Right atrium auricular region (tissue), 2 donors: ENCODE measurements at regions not wholly inside any gene's neighbourhood (a gene's known extent, or its start where the extent isn't known, plus 50 kb on each side); places are given as distances from the start of the nearest gene placed in this dataset.

Source experiments
- DNase-seq: peaks from one replicate; pipeline ENCODE4 v3.0.0-alpha.2; 2019; ENCODE audit warnings: low spot score
- H3K27ac ChIP-seq, 2 donors: fragments of 200-600 bp; sonication (generic); 1 replicate in 1 of 2; 2 replicates in 1 of 2; pipeline ENCODE4 v1.5.1; 2016 to 2019
- H3K27me3 ChIP-seq, 2 donors: fragments of 200-600 bp; sonication (generic); one replicate each; pipeline versions ENCODE4 v1.5.1 to v1.6.0; 2017 to 2019
- H3K36me3 ChIP-seq: fragments of 200-600 bp; sonication (generic); one replicate; pipeline ENCODE4 v1.5.1; 2016
- H3K4me1 ChIP-seq, 2 donors: fragments of 200-600 bp; sonication (generic); one replicate each; pipeline versions ENCODE4 v1.5.1 to v1.6.0; 2017 to 2019
- H3K4me3 ChIP-seq, 2 donors: fragments of 200-600 bp; sonication (generic); 1 replicate in 1 of 2; 2 replicates in 1 of 2; pipeline ENCODE4 v1.5.1; 2017 to 2019; ENCODE audit warnings: mild to moderate bottlenecking in 1 of 2, moderate library complexity in 1 of 2
- H3K9me3 ChIP-seq, 2 donors: fragments of 200-600 bp; sonication (generic); one replicate each; pipeline ENCODE4 v1.5.1; 2019
- CTCF ChIP-seq, 2 donors: fragments of 200-600 bp; sonication (generic); IDR thresholded peaks; one replicate each; pipeline ENCODE4 v1.5.1; 2019; ENCODE audit warnings: antibody characterized with exemption in 2 of 2

DNA sequence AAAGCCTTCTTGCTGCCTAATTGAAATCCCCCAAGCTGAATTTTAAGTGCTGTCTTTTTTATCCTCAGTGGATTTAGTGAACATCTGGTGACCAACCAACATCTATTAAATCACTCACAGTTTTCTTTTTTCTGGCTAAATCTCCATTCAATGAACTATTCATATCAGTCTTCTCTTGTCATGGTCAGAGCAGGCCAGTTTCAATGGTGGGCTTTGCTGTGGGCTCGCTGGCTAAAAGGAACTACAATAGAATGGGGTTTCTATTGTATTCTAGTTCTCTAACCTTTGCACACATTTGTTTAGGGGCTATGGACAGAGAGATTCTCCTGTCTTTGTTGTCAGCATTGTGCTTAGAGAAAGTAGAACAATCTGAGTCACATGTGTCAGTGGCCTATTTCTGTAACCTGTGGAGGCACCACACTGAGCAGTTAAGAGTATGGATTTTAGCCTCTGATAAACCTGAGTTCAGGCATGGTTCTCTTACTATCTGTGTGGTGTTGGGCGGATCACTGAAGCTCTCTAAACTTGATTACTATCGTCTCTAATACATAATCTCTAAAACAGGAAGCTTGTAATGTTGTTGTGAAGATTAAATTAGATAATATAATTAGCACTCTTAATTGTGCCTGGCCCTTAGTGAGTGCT is 94.2 kb upstream of the CADM1 start:
- Histone ChIP-seq H3K27ac (no peak overlapping the region), H3K36me3 (no peaks in the 10 kb centered on the region), H3K9me3 (no peaks in the 10 kb centered on the region), H3K27me3 (no peaks in the 10 kb centered on the region), H3K4me1 (peaks cover 0 to 8% of the 10 kb centered on the region in 2 donors), H3K4me3 (no peak overlapping the region)
- no peak for DNase-seq
- no peak for TF ChIP-seq CTCF (IDR thresholded peaks at IDR 0.05)

DNA sequence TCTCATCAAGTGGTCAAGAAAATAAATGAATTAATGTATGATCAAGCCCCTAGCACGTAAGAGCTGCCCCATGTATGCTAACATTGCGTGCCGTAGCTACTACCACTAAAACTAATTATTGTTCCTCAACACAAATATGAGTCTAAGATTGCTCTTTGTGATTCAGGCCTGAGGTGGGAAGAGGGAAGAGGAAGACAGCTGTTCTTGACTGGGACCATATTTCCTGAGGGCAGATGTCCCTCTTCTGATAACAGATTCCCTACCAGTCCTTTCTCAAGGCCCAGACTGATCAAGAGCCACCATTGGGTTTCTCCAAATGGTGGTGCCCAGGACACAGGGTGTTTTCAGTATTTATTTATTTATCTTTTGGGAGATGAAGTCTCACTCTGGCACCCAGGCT is 87.2 kb upstream of the CADM1 start:
- TF ChIP-seq CTCF (IDR thresholded peaks at IDR 0.05) = no peak
- H3K27me3 ChIP-seq = no peaks in the 10 kb centered on the region
- peaks cover 0 to 10% of the 10 kb centered on the region in 2 donors for H3K9me3 ChIP-seq
- no peaks in the 10 kb centered on the region for H3K4me1 ChIP-seq
- H3K4me3 ChIP-seq = no peak overlapping the region
- no peaks in the 10 kb centered on the region for H3K36me3 ChIP-seq
- DNase-seq = no peak
- H3K27ac ChIP-seq = no peak overlapping the region

- H3K27ac ChIP-seq = no peak overlapping the region
- no peak for TF ChIP-seq CTCF (IDR thresholded peaks at IDR 0.05)
- H3K4me3 ChIP-seq = no peak overlapping the region
- H3K27me3 ChIP-seq = no peaks in the 10 kb centered on the region
- no peaks in the 10 kb centered on the region for H3K36me3 ChIP-seq
- H3K4me1 ChIP-seq = no peaks in the 10 kb centered on the region
- no peak for DNase-seq
- peaks cover 0 to 10% of the 10 kb centered on the region in 2 donors for H3K9me3 ChIP-seq
Measured at GRCh38 chr11:115590254-115590653, 86.0 kb upstream of the CADM1 start.

GRCh38 chr11:115587718-115588342 is 83.6 kb upstream of the CADM1 start:
- Histone ChIP-seq H3K4me3 (no peak overlapping the region), H3K36me3 (no peaks in the 10 kb centered on the region), H3K27ac (no peak overlapping the region), H3K9me3 (peaks cover 0 to 10% of the 10 kb centered on the region in 2 donors), H3K27me3 (no peaks in the 10 kb centered on the region), H3K4me1 (no peaks in the 10 kb centered on the region)
- TF ChIP-seq CTCF (IDR thresholded peaks at IDR 0.05) = no peak
- DNase-seq = no peak

GRCh38 chr11:115585361-115586024 is 81.3 kb upstream of the CADM1 start:
- TF ChIP-seq CTCF (IDR thresholded peaks at IDR 0.05) = no peak
- Histone ChIP-seq H3K4me3 (no peak overlapping the region), H3K27ac (no peak overlapping the region), H3K27me3 (no peaks in the 10 kb centered on the region), H3K9me3 (peaks cover 0 to 10% of the 10 kb centered on the region in 2 donors), H3K36me3 (no peaks in the 10 kb centered on the region), H3K4me1 (peaks cover 0 to 18% of the 10 kb centered on the region in 2 donors)
- DNase-seq = no peak
